IMR-90 (cell line): ENCODE measurements at regions not wholly inside any gene's neighbourhood (a gene's known extent, or its start where the extent isn't known, plus 50 kb on each side); places are given as distances from the start of the nearest gene placed in this dataset.

ENCODE experiments used
- ATAC-seq: fragments of 200-7000 bp; cut with Tn5 transposase; 2 replicates; pipeline ENCODE4 v1.9.1; 2020; ENCODE audit warnings: low read depth, mild to moderate bottlenecking, moderate library complexity
- BruUV-seq: library from RNA; stranded (reverse); fragments of 400-500 nt; replicated peaks from 2 replicates; lab custom pipeline; 2021; lab: Mats Ljungman, UMichigan
- CTCF ChIA-PET: fragments of 300-600 bp; formaldehyde crosslinking; extraction: SDS; loops from one replicate; lab custom pipeline; 2021; ENCODE audit warnings: antibody characterized with exemption; lab: Yijun Ruan, JAX
- POLR2A ChIA-PET: fragments of 300-600 bp; sonication (Branson Sonifier 250); formaldehyde crosslinking; loops from one replicate; lab custom pipeline; 2022; ENCODE audit warnings: antibody characterized with exemption; ENCODE audit not compliant: unreplicated experiment; lab: Charles Lee
- DNase-seq: peaks from one replicate; pipeline ENCODE4 v3.0.0; 2013
- H2AFZ ChIP-seq: replicated peaks from 2 replicates; pipeline ENCODE3; 2013; ENCODE audit warnings: low read length, mild to moderate bottlenecking; ENCODE audit not compliant: poor library complexity
- H2AK5ac ChIP-seq: 2 replicates; pipeline ENCODE4 v1.6.1; 2013; ENCODE audit warnings: low read depth, low read length, inconsistent platforms
- H2AK9ac ChIP-seq: replicated peaks from 2 replicates; pipeline ENCODE3; 2013; ENCODE audit warnings: mild to moderate bottlenecking, low read depth, low read length, moderate library complexity; ENCODE audit not compliant: poor library complexity
- H2BK120ac ChIP-seq: 2 replicates; pipeline ENCODE4 v1.6.1; 2013; ENCODE audit warnings: low read depth, low read length, inconsistent platforms
- H2BK15ac ChIP-seq: 3 replicates; pipeline ENCODE4 v1.6.1; 2013; ENCODE audit warnings: low read depth, low read length, inconsistent platforms
- H2BK20ac ChIP-seq: 2 replicates; pipeline ENCODE4 v1.6.1; 2013; ENCODE audit warnings: low read depth, mild to moderate bottlenecking, inconsistent platforms, low read length, moderate library complexity
- H2BK5ac ChIP-seq: 2 replicates; pipeline ENCODE4 v1.6.1; 2013; ENCODE audit warnings: mild to moderate bottlenecking, low read depth, low read length, inconsistent platforms; ENCODE audit not compliant: poor library complexity, severe bottlenecking
- H3K14ac ChIP-seq: replicated peaks from 2 replicates; pipeline ENCODE4 v1.6.1; 2013; ENCODE audit warnings: low read depth, low read length, inconsistent platforms
- H3K18ac ChIP-seq: 2 replicates; pipeline ENCODE4 v1.6.1; 2013; ENCODE audit warnings: low read depth, low read length, control low read depth
- H3K23ac ChIP-seq: 2 replicates; pipeline ENCODE4 v1.6.1; 2013; ENCODE audit warnings: low read depth, low read length, inconsistent platforms
- H3K27ac ChIP-seq: 2 replicates; pipeline ENCODE4 v1.5.1; 2013; ENCODE audit warnings: mild to moderate bottlenecking, control low read depth, low read length; ENCODE audit not compliant: insufficient read depth
- H3K27me3 ChIP-seq: 2 replicates; pipeline ENCODE4 v1.6.1; 2013; ENCODE audit warnings: low read length; ENCODE audit not compliant: control insufficient read depth, insufficient read depth
- H3K36me3 ChIP-seq: 2 replicates; pipeline ENCODE4 v1.6.1; 2013; ENCODE audit warnings: low read length, mixed read lengths; ENCODE audit not compliant: control insufficient read depth, insufficient read depth
- H3K4ac ChIP-seq: 2 replicates; pipeline ENCODE4 v1.6.1; 2013; ENCODE audit warnings: low read depth, low read length, inconsistent platforms
- H3K4me1 ChIP-seq: 2 replicates; pipeline ENCODE4 v1.6.1; 2013; ENCODE audit warnings: low read length, mixed read lengths; ENCODE audit not compliant: control insufficient read depth, insufficient read depth
- H3K4me2 ChIP-seq: 2 replicates; pipeline ENCODE4 v1.6.1; 2013; ENCODE audit warnings: low read depth, mild to moderate bottlenecking, control low read depth, low read length, moderate library complexity
- H3K4me3 ChIP-seq: 2 replicates; pipeline ENCODE4 v1.5.1; 2013; ENCODE audit warnings: low read depth, mild to moderate bottlenecking, control low read depth, low read length, moderate library complexity; ENCODE audit not compliant: insufficient read depth
- H3K56ac ChIP-seq: 2 replicates; pipeline ENCODE4 v1.6.1; 2013; ENCODE audit warnings: low read length, inconsistent platforms; ENCODE audit not compliant: insufficient read depth; ENCODE audit errors: extremely low read depth
- H3K79me1 ChIP-seq, 2 experiments: 2 replicates each; pipeline ENCODE4 v1.6.1; 2013; ENCODE audit warnings: low read length in 2 of 2, inconsistent platforms in 1 of 2, low read depth in 1 of 2
- H3K9ac ChIP-seq: 2 replicates; pipeline ENCODE4 v1.6.1; 2013; ENCODE audit warnings: low read depth, low read length, control low read depth
- H3K9me1 ChIP-seq: 2 replicates; pipeline ENCODE4 v1.6.1; 2013; ENCODE audit warnings: low read length, inconsistent platforms; ENCODE audit not compliant: insufficient read depth
- H3K9me3 ChIP-seq: 2 replicates; pipeline ENCODE4 v1.6.1; 2013; ENCODE audit warnings: low read length; ENCODE audit not compliant: control insufficient read depth, insufficient read depth
- H4K20me1 ChIP-seq: 2 replicates; pipeline ENCODE4 v1.6.1; 2013; ENCODE audit warnings: low read length, inconsistent platforms; ENCODE audit not compliant: insufficient read depth
- H4K5ac ChIP-seq: 2 replicates; pipeline ENCODE4 v1.6.1; 2013; ENCODE audit warnings: mild to moderate bottlenecking, low read depth, low read length, control low read depth
- H4K8ac ChIP-seq, 2 experiments: 2 replicates each; pipeline ENCODE4 v1.6.1; 2013; ENCODE audit warnings: low read depth in 2 of 2, low read length in 2 of 2, control low read depth in 1 of 2, inconsistent platforms in 1 of 2
- H4K91ac ChIP-seq: 2 replicates; pipeline ENCODE4 v1.6.1; 2013; ENCODE audit warnings: low read depth, low read length, inconsistent platforms; ENCODE audit not compliant: insufficient read depth
- CEBPB ChIP-seq: IDR thresholded peaks from 2 replicates; pipeline ENCODE4 v1.6.1; 2012; ENCODE audit warnings: low read depth, low read length, improper control_type of control experiment
- RAD21 ChIP-seq: IDR thresholded peaks from 2 replicates; pipeline ENCODE4 v1.6.1; 2012; ENCODE audit warnings: low read length, improper control_type of control experiment
- WGBS, 2 experiments: methylation state at CpG; one replicate each; pipeline versions ENCODE4 v1.1.5 to v1.1.7; 2013; ENCODE audit warnings: missing lambda C conversion rate in 2 of 2; ENCODE audit not compliant: insufficient read length in 1 of 2; ENCODE audit errors: extremely low coverage in 2 of 2; 5-methylcytosine and 5-hydroxymethylcytosine counted together
- dilution Hi-C: fragments of 300-500 bp; cut with HindIII; formaldehyde crosslinking; loops from one replicate; pipeline ENCODE4 v1.14.3; 2018; ENCODE audit warnings: low sequenced_read_pairs; ENCODE audit not compliant: unreplicated experiment
- in situ Hi-C: fragments of 300-500 bp; cut with MboI; formaldehyde crosslinking; loops from 3 replicates; pipeline ENCODE4 v1.14.3; 2019; ENCODE audit warnings: low sequenced_read_pairs, inconsistent platforms, mixed read lengths
- intact Hi-C: fragments of 100-400 bp; cut with micrococcal nuclease; formaldehyde crosslinking; loops from 2 replicates; pipeline ENCODE4 v1.10.0; 2022

DNA sequence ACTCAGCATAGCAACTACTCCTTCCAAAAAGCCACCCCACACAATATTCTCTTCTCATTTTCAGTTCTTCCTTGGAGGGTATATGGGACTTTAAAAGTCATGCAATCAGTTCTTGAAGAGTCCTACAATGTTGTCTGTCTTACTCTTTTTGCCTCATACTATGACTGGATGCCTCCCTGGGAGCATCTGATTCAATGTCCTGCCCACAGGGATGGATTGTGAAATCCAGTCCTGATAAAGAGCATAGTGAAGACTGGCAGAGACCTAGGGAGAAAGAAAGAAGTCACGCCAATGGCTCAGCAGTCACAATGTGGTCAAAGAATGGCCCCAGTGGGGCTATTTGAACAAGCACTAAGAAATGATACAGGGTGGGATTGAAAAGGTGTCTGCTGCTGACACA, 155.1 kb upstream of the SERPINE2 start:
- no peak for DNase-seq
- Histone ChIP-seq H3K56ac (no peak overlapping the region), H3K4me2 (no peak overlapping the region), H3K27me3 (peaks cover 2% of the 10 kb centered on the region), H3K18ac (no peak overlapping the region), H2BK20ac (no peak overlapping the region), H2BK5ac (no peak overlapping the region), H2AK5ac (no peak overlapping the region), H3K9me3 (0 out of 2 replicates have a peak, but pooled peaks cover 6% of the 10 kb centered on the region), H3K27ac (no peak overlapping the region), H4K5ac (no peak overlapping the region), H3K9me1 (no peaks in the 10 kb centered on the region), H3K36me3 (no peaks in the 10 kb centered on the region), H2BK120ac (no peak overlapping the region), H3K79me1 (no peaks in the 10 kb centered on the region), H3K9ac (no peak overlapping the region), H4K8ac (no peak overlapping the region), H3K23ac (no peak overlapping the region), H3K14ac (no peak overlapping the region), H2AK9ac (no peak overlapping the region), H2BK15ac (no peak overlapping the region), H3K4ac (no peak overlapping the region), H4K20me1 (no peaks in the 10 kb centered on the region), H4K91ac (no peak overlapping the region), H3K4me1 (no peaks in the 10 kb centered on the region), H2AFZ (no peak overlapping the region), H3K4me3 (no peak overlapping the region)
- intact Hi-C loops (no loop called here), in situ Hi-C loops (no loop called here), dilution Hi-C loops (no loop called here)
- ATAC-seq, result no peak
- CTCF ChIA-PET, result interaction anchor here (1.0 kb wide), 1 partner anchor 16 kb away, joined by 3 read pairs; no protein-coding TSS in a partner anchor
- 100% methylated on average over 1 of the region's 1 CpG; no CpG with 5 or more reads in 1 of the 2 experiments for WGBS, 2 experiments
- TF ChIP-seq RAD21 (no peak), CEBPB (0 out of 2 replicates have a peak, but pooled peaks have one; percentile 22)
- POLR2A ChIA-PET, result no interaction called here
- no TSS peak for BruUV-seq
